Panc1 (cell line): ENCODE measurements at regions not wholly inside any gene's neighbourhood (a gene's known extent, or its start where the extent isn't known, plus 50 kb on each side); places are given as distances from the start of the nearest gene placed in this dataset.

ENCODE experiments used
- POLR2AphosphoS5 ChIP-seq: IDR thresholded peaks from 2 replicates; pipeline ENCODE4 v1.6.1; 2012; ENCODE audit warnings: mild to moderate bottlenecking, low read depth, low read length, moderate library complexity
- SIN3A ChIP-seq: IDR thresholded peaks from 2 replicates; pipeline ENCODE4 v1.6.1; 2012; ENCODE audit warnings: low read depth, mild to moderate bottlenecking, low read length, moderate library complexity, borderline replicate concordance; ENCODE audit not compliant: insufficient read depth
- TCF7L2 ChIP-seq: IDR thresholded peaks from 2 replicates; pipeline ENCODE4 v1.6.1; 2011; ENCODE audit warnings: mild to moderate bottlenecking, low read depth, low read length, inconsistent platforms
- TF ChIP-seq, protein P1 (sequence below): fragments of 450-650 bp; IDR thresholded peaks from 2 replicates; pipeline ENCODE4 v1.5.1; 2017; ENCODE audit warnings: mild to moderate bottlenecking
- TF ChIP-seq, protein P2 (sequence below), 2 experiments: IDR thresholded peaks; 2 replicates each; pipeline ENCODE4 v1.6.1; 2011 to 2012; ENCODE audit warnings: low read depth in 2 of 2, control low read depth in 1 of 2, low read length in 1 of 2, mild to moderate bottlenecking in 1 of 2, moderate library complexity in 1 of 2; ENCODE audit not compliant: insufficient read depth in 1 of 2

DNA sequence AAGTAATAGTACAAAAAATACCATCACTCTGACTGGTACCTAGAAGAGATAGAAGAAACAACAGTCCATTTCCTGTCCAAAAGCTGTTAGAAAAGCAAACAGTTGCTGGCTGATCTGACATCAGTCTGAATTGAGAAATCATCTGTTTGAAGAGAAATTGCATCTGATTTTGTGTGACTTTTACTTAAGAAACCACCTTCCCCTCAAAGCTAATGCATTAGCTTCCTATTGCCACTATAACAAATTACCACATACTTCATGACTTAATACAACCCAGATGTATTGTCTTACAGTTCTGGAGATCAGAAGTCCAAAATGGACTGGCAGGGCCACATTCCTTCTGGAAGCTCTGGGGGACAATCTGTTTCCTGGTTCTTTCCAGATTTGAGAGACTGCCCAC is 385.9 kb upstream of the TLE4 start:
- TF ChIP-seq, protein P1, sequence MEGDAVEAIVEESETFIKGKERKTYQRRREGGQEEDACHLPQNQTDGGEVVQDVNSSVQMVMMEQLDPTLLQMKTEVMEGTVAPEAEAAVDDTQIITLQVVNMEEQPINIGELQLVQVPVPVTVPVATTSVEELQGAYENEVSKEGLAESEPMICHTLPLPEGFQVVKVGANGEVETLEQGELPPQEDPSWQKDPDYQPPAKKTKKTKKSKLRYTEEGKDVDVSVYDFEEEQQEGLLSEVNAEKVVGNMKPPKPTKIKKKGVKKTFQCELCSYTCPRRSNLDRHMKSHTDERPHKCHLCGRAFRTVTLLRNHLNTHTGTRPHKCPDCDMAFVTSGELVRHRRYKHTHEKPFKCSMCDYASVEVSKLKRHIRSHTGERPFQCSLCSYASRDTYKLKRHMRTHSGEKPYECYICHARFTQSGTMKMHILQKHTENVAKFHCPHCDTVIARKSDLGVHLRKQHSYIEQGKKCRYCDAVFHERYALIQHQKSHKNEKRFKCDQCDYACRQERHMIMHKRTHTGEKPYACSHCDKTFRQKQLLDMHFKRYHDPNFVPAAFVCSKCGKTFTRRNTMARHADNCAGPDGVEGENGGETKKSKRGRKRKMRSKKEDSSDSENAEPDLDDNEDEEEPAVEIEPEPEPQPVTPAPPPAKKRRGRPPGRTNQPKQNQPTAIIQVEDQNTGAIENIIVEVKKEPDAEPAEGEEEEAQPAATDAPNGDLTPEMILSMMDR: no peak
- TF ChIP-seq POLR2AphosphoS5: no peak
- TF ChIP-seq SIN3A: no peak
- TF ChIP-seq, protein P2, sequence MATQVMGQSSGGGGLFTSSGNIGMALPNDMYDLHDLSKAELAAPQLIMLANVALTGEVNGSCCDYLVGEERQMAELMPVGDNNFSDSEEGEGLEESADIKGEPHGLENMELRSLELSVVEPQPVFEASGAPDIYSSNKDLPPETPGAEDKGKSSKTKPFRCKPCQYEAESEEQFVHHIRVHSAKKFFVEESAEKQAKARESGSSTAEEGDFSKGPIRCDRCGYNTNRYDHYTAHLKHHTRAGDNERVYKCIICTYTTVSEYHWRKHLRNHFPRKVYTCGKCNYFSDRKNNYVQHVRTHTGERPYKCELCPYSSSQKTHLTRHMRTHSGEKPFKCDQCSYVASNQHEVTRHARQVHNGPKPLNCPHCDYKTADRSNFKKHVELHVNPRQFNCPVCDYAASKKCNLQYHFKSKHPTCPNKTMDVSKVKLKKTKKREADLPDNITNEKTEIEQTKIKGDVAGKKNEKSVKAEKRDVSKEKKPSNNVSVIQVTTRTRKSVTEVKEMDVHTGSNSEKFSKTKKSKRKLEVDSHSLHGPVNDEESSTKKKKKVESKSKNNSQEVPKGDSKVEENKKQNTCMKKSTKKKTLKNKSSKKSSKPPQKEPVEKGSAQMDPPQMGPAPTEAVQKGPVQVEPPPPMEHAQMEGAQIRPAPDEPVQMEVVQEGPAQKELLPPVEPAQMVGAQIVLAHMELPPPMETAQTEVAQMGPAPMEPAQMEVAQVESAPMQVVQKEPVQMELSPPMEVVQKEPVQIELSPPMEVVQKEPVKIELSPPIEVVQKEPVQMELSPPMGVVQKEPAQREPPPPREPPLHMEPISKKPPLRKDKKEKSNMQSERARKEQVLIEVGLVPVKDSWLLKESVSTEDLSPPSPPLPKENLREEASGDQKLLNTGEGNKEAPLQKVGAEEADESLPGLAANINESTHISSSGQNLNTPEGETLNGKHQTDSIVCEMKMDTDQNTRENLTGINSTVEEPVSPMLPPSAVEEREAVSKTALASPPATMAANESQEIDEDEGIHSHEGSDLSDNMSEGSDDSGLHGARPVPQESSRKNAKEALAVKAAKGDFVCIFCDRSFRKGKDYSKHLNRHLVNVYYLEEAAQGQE (IDR thresholded peaks at IDR 0.05; ENCODE audit: insufficient read depth in 1 of 2, low read depth in 2 of 2, low read length in 1 of 2): no peak
- TF ChIP-seq TCF7L2: no peak
